Thoracic aorta (tissue), 2 donors: ENCODE measurements at regions not wholly inside any gene's neighbourhood (a gene's known extent, or its start where the extent isn't known, plus 50 kb on each side); places are given as distances from the start of the nearest gene placed in this dataset.

Experiments used
- ATAC-seq: fragments of 150-250 bp; one replicate; pipeline ENCODE4 v1.8.0; 2017; ENCODE audit warnings: low read depth; ENCODE audit not compliant: insufficient number of reproducible peaks, low FRiP score
- DNase-seq: peaks from one replicate; pipeline ENCODE4 v3.0.0-alpha.2; 2020; ENCODE audit warnings: low spot score
- H3K27ac ChIP-seq, 2 donors: fragments of 200-600 bp; sonication (generic); 1 replicate in 1 of 2; 2 replicates in 1 of 2; pipeline ENCODE4 v1.5.1; 2016; ENCODE audit warnings: mild to moderate bottlenecking in 2 of 2, moderate library complexity in 2 of 2
- H3K27me3 ChIP-seq: fragments of 200-600 bp; sonication (generic); replicated peaks from 2 replicates; pipeline ENCODE4 v1.6.0; 2016; ENCODE audit warnings: mild to moderate bottlenecking; ENCODE audit not compliant: insufficient read depth
- H3K36me3 ChIP-seq: fragments of 200-600 bp; sonication (generic); one replicate; pipeline ENCODE4 v1.5.1; 2016
- H3K4me1 ChIP-seq, 2 donors: fragments of 200-600 bp; sonication (generic); 1 replicate in 1 of 2; 2 replicates in 1 of 2; pipeline versions ENCODE4 v1.5.1 to v1.6.0; 2016; ENCODE audit warnings: low read depth in 2 of 2, mild to moderate bottlenecking in 1 of 2; ENCODE audit not compliant: control insufficient read depth in 1 of 2
- H3K4me3 ChIP-seq: fragments of 200-600 bp; sonication (generic); 2 replicates; pipeline ENCODE4 v1.5.1; 2016; ENCODE audit warnings: mild to moderate bottlenecking
- H3K9me3 ChIP-seq: fragments of 200-600 bp; sonication (generic); 2 replicates; pipeline ENCODE4 v1.5.1; 2016
- TF ChIP-seq, protein P1 (sequence below): fragments of 200-600 bp; sonication (generic); IDR thresholded peaks from one replicate; pipeline ENCODE4 v1.5.1; 2019; ENCODE audit warnings: antibody characterized with exemption

DNA sequence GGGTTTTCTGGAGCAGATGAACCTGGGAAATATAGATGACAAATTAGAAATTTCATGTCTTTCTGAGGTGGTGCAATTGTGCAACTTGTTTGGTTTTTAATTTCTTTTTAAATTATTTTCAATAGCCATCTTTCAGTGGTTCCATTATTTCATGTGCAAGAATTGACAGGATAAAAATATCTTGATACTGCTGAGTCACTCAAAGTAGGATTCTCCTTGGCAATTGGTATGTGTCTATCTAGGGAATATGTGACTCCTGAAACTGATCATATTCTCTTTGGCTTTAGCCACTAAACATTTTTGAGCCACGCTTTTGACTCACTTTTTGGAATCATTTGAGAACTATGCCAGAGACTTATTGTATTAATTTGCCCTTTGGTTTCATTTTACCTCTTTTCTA lies 331.5 kb downstream of the KCNA4 start:
- no peak for ATAC-seq
- Histone ChIP-seq H3K36me3 (no peaks in the 10 kb centered on the region), H3K27me3 (no peaks in the 10 kb centered on the region), H3K4me1 (no peaks in the 10 kb centered on the region), H3K9me3 (no peaks in the 10 kb centered on the region), H3K4me3 (no peak overlapping the region), H3K27ac (no peak overlapping the region)
- DNase-seq: no peak
- TF ChIP-seq, protein P1, sequence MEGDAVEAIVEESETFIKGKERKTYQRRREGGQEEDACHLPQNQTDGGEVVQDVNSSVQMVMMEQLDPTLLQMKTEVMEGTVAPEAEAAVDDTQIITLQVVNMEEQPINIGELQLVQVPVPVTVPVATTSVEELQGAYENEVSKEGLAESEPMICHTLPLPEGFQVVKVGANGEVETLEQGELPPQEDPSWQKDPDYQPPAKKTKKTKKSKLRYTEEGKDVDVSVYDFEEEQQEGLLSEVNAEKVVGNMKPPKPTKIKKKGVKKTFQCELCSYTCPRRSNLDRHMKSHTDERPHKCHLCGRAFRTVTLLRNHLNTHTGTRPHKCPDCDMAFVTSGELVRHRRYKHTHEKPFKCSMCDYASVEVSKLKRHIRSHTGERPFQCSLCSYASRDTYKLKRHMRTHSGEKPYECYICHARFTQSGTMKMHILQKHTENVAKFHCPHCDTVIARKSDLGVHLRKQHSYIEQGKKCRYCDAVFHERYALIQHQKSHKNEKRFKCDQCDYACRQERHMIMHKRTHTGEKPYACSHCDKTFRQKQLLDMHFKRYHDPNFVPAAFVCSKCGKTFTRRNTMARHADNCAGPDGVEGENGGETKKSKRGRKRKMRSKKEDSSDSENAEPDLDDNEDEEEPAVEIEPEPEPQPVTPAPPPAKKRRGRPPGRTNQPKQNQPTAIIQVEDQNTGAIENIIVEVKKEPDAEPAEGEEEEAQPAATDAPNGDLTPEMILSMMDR: no peak

DNA sequence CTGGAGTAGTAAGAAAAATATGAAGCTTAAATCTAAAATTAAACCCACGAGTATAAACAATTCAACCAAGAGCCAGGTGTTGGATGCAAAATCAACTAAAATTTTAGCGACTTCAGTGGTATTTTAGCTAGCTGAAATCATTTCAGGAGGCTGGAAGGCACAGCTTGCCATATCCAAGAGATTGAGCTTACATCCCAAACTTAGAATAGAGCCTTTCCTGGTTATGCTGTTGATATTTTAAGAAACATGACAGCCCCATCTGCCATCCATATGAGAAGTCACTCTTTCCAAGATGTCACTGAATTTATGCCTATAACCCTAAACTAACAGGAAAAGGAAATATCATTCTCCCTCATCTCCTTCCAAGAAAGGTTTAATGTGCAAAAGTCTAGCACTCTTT lies 334.0 kb downstream of the KCNA4 start:
- Histone ChIP-seq H3K4me3 (no peak overlapping the region), H3K36me3 (no peaks in the 10 kb centered on the region), H3K27ac (no peak overlapping the region), H3K27me3 (no peaks in the 10 kb centered on the region), H3K9me3 (no peaks in the 10 kb centered on the region), H3K4me1 (no peaks in the 10 kb centered on the region)
- TF ChIP-seq, protein P1: no peak
- DNase-seq (no peak), ATAC-seq (no peak)

DNA sequence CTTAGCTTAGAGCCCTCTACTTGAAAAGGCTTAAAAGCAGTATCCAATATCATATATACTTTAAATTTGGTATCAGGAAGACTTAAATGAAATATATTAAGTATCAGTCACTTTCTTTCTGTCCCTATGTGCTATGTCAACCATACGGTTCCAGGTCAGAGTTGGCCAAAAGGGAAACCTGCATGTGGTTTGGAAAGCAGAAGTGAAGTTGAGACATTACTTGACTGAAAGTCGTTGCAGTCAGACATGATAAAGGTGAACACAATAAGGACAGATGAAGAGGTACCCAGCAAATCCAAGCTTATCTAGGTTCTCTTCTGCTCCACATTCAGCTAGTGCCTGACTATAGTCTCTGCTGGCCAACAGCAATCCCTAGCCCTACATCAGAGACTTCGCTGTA lies 336.8 kb downstream of the KCNA4 start:
- no peak overlapping the region for H3K4me3 ChIP-seq
- no peaks in the 10 kb centered on the region for H3K27me3 ChIP-seq
- no peaks in the 10 kb centered on the region for H3K36me3 ChIP-seq
- H3K9me3 ChIP-seq: no peaks in the 10 kb centered on the region
- TF ChIP-seq, protein P1: no peak
- H3K4me1 ChIP-seq: no peaks in the 10 kb centered on the region
- H3K27ac ChIP-seq: no peak overlapping the region
- no peak for ATAC-seq
- no peak for DNase-seq

DNA sequence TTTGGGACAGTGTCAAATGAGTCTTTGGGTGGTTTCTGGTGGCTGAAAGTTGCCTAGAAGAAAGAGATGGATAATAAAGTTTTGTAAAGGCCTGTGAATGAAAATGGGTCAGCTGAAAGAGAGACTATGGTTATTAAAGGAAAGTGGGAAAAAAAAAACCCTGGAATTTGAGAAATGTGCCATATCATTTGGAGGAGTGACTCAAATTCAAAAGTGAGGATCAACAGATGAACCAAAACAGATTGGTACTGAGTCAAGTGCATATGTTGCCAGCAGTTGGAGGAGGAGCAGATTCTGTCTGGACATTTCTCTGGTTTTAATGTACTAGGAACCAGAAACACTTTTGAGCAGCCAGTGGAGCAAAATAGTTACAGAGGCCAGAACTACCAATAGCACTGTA lies 339.8 kb downstream of the KCNA4 start:
- no peak for ATAC-seq
- H3K27ac ChIP-seq: no peak overlapping the region
- TF ChIP-seq, protein P1: no peak
- H3K4me3 ChIP-seq: no peak overlapping the region
- no peaks in the 10 kb centered on the region for H3K36me3 ChIP-seq
- no peaks in the 10 kb centered on the region for H3K4me1 ChIP-seq
- no peaks in the 10 kb centered on the region for H3K27me3 ChIP-seq
- H3K9me3 ChIP-seq: no peaks in the 10 kb centered on the region
- DNase-seq: no peak

DNA sequence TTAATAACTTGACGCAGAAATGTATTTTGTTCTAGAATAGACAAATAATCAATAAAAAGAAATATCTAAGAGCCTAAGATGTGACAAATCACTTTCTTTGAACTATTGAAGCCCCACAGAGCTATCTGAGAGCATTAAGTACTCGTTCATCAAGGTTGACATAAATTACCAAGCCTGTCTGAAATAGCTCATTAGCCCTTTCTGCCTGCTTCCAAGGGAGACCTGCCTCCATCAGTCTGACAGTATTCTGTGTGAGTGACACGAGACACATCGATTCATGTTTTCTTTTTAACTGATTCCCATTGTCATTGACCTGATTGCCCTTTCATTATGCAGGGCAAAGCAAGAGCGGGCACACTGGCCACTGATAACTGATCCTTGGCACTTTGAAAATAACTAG lies 347.5 kb downstream of the KCNA4 start:
- H3K4me1 ChIP-seq: no peaks in the 10 kb centered on the region
- no peak overlapping the region for H3K4me3 ChIP-seq
- TF ChIP-seq, protein P1: no peak
- ATAC-seq (no peak), DNase-seq (no peak)
- H3K9me3 ChIP-seq: no peaks in the 10 kb centered on the region
- H3K27me3 ChIP-seq: no peaks in the 10 kb centered on the region
- no peaks in the 10 kb centered on the region for H3K36me3 ChIP-seq
- H3K27ac ChIP-seq: no peak overlapping the region
